ENCODE measurements at regions not wholly inside any gene's neighbourhood (a gene's known extent, or its start where the extent isn't known, plus 50 kb on each side); places are given as distances from the start of the nearest gene placed in this dataset.
"Not testable (repeated sequence)": the region's sequence is repeated elsewhere in the genome, so short reads cannot be mapped to it uniquely, and the experiment has no call there.

DNA sequence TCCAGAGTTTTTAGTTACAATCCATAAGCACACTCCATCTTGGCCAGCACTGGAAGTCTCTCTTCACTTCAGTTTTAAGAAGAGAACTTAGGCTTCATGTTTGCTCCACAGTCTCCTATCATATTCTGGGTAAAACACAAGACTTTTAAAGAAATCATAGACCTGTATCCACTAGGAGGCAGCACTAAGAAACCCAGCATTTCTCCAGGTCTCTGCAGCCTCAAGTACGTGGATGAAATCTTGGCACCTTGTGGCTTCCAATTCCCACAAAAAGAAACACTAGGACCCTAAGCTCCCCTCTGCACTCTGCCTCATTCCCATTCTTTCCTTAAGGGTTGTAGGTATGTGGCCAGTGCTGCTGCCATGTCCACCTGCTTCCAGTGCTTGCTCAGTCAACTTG lies 367.3 kb upstream of the CASK start:
- no peak for DNase-seq (ENCODE audit: low spot score)

DNA sequence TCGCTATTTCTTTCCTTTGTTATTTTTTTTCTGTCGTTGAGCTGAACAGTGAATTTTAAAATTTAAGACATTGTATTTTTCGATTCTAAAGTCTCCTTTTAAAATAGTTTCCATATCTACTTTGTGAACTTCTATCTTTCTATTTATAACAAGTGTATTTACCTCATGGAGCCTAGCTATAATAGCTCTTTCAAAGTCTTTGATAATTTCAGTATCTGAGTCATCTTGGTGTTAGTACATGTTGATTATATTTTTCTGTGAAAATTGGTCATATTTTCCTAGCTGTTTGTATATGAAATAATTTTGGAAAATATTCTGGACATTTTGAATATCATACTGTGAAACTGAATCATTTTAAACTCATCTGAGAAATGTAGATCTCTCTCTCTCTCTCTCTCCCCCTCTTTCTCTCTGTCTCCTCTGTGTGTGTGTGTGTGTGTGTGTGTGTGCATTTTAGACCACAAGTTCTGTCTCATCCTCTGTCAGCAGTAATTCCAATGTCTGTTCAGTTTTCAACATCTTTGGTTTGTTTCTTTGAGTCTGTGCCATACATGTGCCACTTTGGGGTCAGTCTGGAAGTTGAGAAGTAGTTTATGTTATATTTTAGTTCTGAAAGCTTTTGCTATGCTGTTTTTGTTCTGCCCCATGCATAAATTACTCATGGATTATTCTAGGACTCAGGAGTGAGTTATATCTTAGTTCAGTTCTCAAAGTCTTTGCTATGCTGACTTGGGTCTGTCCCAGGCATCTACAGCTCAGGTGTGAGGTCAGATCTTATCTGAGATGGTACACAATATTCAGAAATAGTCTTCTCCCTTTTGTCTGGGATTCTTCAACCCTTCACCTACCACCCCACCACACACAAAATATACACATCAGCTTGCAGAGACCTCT lies 366.4 kb upstream of the CASK start:
- no peak for DNase-seq (ENCODE audit: low spot score)

DNA sequence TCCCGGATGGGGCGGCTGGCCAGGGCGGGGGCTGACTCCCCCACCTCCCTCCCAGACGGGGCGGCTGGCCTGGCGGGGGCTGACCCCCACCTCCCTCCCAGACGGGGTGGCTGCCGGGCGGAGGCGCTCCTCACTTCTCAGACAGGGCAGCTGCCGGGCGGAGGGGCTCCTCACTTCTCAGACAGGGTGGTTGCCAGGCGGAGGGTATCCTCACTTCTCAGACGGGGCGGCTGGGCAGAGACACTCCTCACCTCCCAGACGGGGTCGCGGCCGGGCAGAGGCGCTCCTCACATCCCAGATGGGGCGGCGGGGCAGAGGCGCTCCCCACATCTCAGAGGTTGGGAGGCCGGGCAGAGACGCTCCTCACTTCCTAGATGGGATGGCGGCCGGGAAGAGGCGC lies 362.3 kb upstream of the CASK start:
- DNase-seq (ENCODE audit: low spot score) = not testable (repeated sequence)

DNA sequence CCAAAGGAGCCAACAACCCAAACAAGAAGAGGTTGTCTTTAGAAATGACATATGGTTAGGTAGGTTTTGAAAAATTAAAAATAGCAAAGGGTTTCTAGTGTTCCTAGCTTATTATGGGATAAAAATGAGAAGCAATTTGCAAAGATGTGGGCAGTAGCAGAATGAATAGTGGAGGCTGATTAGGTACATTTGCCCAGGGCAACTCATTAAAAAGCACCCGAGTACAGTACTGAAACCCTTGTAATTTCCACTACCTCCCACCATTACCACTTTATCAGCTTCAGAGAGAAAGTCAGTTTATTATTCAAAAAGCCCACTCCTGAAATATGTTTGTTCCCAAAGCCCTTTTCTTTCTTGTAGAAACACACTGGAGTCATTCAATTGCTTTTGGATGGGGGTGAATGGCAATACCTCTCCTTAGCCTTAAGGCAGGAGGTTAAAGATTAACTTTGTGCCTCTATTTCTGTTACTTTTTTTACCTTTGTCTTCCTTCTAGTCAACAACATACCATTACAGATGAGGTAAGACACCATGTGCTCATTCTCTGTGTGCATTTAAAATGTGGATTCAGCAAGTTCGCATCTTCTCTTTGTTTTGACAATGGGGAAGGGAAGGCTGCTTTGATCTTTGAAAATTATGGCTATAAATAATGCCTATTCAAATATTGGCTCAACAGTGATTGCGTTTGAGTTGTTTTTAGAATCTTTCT lies 353.8 kb upstream of the CASK start:
- no peak for DNase-seq (ENCODE audit: low spot score)

DNA sequence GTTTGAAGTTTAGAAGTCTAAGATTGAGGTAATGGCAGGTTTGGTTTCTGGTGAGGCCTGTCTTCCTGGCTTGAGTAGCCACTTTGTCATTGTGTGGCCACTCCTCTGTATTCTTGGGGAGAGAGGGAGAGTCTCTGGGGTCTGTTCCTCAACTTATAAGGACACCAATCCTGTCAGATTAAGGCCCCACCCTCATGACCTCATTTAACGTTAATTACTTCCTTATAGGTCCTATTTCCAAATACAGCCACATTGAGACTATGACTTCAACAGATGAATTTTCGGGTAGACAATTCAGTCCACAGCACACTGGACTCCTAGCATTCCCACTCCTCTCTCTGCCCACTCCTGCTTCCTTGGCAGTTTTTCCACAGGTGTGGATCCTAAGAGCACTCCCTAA lies 350.8 kb upstream of the CASK start:
- DNase-seq (ENCODE audit: low spot score) = no peak

DNA sequence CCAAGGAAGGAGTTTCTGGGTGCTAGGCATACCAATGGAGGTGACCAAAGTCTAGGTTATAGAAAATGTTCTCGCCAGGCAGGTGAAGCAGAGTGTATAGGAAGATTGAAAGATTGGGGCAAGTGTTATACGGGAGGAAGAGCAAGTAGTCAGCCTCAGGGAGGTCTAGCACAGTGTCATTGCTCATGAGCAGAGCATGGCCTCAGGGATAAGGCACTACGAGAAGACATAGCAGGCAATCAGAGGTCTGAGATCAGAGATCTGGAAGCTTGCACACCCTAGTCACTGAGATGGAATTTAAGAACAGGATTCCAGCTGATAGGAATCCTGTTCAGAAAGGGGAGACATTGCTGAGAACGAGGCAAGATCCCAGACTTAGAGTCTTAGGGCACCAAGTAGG lies 350.0 kb upstream of the CASK start:
- no peak for DNase-seq (ENCODE audit: low spot score)

DNA sequence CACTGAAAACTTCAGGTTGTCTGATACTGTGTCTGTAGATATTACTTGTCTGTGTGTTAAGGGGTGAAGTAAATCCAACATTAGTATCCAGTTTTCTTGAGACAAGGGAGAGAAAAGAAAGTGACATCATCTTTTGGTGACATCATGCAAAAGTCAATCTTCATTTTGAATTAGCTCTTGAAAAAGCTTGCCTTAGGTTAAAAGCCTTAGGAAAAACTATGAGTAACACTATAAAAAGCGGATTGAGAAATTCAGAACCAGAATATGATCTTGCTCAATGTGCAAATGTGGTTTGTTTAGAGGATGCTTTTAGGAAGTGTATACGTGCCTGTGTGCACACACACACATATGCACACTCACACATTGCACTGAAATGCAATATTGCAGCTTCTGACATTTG lies 345.8 kb upstream of the CASK start:
- no peak for DNase-seq (ENCODE audit: low spot score)

DNA sequence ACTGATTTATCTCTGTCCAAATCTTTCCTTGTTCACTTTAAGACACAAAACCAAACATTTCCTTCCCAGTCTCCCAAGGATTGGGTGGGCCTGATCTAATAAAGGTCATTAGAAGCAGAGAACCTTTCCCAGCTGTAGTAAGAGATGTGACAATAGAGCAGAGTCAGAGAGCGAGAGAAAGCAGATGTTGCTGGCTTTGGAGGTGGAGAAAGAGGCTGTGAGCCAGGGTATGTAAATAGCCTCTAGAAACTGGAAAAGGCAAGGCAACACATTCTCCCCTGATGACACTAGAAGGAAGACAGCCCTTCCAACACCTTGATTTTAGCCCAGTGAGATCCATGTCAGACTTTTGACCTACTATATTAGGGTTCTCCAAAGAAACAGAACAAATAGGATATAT lies 337.5 kb upstream of the CASK start:
- DNase-seq (ENCODE audit: low spot score) = no peak

DNA sequence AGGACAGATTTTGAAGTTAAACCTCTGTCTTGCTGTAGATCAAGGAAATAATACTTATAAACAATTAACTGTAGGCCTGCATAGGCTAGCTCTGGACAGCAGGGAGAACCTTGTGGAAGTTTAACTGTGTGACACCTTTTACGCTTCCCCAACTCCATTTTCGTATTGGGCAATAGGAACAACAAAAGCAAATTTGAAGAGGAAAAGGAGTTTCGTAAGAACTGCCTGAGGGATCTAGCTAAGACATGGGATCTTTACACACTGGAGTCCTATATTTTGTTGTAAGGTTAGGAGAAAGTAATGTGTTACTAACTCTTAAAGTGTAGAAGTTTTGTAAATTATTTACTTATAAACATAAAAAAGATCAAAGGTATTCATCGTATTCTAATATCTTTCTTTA lies 324.9 kb upstream of the CASK start:
- DNase-seq (ENCODE audit: low spot score) = no peak

DNA sequence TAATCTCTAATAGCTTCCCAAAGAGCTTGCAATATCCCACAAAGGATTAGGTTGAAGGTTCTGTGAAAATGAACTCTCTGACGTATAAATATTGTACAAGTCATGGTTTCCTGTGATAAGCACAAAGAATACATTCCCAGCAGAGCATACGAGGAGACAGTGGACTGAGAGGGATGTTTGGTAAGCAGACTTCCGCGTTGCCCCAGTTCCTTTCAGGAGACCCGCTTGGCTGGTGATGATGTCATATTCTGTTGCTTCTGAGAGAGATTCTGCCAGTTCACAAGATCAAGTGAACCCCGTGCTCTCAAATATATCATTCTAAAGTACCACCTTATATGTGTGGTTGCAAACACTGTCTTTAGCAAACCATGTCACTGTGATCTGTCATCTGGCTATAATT lies 323.9 kb upstream of the CASK start:
- no peak for DNase-seq (ENCODE audit: low spot score)

DNA sequence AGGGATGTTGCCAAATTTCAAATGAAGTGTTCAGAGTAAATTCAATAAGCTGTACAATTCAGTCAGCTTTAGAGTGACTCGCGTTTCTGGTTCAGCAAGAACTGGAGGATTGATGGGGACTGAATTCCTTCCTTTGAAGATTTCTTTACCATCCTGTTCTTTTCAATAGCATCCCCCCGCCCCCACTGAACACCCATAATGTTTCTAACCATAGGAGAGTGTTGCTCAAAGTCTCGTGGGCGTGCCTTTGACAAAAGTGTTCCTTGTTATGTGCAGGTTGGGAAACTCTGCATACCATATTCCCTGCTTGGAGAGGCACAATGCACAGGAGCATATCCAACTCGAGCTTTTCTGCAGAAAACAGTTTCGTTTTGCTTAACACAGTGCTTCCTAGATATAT lies 323.5 kb upstream of the CASK start:
- no peak for DNase-seq (ENCODE audit: low spot score)

DNA sequence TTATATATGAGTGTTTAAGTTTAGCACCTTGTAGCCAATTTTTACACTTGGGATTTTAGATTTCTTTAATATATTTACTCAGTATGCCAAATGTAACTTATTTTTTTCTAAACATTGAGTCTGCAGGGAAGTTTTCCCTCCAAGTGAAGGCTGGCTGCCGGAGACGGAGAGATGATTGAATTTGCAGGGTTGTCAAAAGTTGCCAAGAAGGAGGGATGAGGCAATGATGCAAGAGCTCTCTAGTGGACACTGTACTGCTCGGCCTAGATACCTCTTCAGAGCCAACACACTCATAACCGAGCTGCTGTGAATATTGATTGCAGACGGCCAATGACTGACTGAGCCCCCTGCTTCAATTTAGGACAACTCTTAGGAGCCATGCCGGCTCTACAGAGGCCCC lies 318.6 kb upstream of the CASK start:
- DNase-seq (ENCODE audit: low spot score) = no peak

DNA sequence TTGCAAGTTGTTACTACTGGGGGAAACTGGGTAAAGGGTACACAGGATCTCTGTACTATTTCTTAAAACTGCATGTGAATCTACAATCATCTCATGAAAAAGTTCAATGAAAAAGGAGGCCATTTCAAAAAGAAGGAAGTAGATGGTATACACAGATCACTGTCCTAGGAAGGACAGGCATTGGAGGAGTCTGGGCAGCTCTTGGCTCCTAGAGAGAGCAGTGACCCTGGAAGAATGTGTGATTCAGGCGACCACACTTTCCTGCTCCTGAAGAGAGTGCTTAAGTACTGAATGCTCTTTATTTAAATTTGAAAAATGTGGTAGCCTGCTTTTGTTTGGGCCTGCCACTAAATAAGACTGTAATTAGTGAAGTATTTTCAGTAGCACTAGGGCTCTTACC lies 318.1 kb upstream of the CASK start:
- DNase-seq (ENCODE audit: low spot score) = no peak

DNA sequence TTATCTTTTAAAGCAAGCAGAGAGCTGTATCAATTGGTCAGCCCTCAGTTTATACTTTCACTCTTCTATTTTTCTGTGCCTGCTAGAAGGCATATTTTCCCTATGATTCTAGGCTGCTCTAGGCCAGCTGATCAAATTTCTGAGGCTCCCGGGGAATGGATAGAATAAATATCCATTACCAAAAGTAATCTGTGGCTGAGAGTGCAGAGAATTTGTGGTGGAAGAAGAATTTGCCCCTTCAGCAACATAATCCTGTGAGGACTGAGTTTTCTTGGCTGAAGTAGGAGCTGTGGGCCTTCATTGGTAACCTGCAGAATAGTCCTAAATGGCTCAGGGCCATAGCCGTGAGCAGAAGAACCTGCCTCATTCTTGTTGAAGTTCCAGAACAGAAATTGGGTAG lies 314.6 kb upstream of the CASK start:
- DNase-seq (ENCODE audit: low spot score) = no peak

DNA sequence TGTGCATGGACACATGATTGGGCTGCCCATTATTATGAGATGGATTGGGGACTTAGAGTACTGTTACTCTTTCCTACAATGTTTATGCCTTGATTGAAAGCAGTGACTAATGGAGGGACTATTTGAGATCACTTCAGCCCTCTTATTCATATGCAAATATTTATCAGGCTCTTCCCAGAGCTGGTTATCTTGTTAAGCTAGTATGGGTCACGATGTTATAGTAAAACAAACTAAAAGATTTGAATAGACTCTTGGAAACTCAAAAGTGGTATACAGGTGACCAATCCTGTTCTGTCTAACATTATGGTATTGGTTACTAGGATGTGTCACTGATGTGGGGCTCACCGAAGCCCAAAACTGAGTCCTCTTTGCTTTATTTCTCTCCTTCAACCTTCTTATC lies 306.2 kb upstream of the CASK start:
- no peak for DNase-seq (ENCODE audit: low spot score)

DNA sequence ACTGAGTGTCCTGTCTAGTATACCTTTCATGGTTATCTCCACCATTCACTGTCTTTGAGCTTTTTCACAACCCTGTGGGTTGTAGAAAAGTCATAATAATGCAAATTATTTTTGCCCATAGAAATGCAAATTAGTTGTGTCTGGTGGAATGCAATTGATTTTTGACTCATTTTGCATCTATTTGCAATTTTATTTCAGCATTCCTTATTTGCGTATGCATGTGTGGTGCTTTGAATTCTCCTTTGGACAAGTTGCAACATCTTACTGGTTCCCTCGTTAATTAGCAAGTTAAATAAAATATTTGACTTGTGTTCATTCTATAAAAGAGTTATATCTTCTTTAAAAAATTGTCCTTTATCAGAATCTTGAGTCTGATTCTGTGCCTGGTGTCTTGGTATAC lies 297.3 kb upstream of the CASK start:
- DNase-seq (ENCODE audit: low spot score) = no peak

DNA sequence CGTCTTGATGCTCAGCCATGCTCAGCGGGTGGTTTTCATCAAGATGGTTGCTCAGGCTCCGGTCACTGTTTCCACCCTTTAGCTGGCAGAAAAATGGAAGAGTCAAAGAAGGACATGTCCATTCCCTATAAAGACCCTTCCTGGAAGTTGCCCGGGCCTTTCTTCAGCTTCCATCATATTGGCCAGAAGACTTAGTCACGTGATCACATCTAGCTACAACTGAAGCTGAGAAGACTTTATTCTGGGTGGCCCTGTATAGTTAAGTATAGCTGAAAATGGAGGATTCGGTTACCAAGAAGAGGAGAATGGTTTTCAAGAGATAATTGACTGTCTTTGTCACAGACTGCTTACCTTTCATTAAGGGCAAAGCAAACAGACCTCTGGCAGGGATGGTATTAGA lies 296.7 kb upstream of the CASK start:
- no peak for DNase-seq (ENCODE audit: low spot score)

DNA sequence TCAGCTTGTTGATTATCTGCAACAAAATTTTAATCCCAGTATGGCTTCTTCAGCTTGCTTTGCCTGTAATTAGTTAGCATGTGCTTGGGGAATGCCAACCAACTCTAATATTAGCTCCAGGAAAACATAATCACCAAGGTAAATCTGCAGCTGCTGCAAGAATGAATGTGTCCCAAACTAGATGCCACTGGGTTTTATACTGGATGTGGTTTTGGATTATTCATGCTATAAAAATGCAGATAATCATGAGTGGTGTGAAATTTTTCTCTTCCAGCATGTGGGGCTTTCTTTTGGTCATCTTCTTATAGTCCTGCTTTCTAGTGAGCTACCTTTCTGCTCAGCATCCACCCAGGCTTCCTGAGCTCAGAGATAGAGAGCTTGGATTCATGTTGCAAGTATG lies 295.9 kb upstream of the CASK start:
- no peak for DNase-seq (ENCODE audit: low spot score)

DNA sequence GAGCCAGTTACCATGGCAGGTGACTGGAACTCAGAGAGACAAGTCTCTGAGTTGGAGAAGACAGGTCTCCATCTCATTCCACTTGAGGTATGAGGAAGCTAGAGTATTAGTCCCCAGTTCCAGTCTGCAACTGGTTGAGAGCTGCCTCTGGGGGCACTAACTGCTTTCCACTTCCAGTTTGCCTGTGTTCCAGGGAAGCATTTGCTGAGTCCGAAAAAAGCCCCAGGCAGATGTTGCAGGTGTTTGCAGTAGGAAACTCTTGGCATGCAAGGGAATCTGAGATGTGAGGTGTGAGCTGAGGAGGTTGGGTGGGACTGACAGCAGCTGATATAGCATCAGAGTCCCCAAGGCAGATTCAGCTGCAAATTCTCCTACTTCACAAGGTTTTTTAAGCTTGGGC lies 272.2 kb upstream of the CASK start:
- no peak for DNase-seq (ENCODE audit: low spot score)

DNA sequence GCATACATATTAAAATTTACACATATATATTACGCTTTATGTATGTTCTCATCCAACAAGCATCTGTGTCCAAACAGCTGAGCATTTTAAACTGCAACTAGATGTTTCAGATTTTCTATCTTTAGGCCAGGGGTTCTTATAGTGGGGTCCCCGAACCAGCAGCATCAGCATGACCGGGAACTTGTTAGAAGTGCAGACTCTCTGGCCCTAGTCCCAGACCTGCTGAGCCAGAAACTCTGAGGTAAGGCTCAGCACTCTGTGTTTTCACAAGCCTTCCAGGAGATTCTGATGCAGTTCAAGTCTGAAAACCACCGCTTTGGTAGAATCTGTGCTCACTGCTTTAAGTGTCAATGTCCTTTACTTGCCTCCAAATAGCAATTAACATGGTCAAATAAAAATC lies 266.2 kb upstream of the CASK start:
- no peak for DNase-seq (ENCODE audit: low spot score)

DNA sequence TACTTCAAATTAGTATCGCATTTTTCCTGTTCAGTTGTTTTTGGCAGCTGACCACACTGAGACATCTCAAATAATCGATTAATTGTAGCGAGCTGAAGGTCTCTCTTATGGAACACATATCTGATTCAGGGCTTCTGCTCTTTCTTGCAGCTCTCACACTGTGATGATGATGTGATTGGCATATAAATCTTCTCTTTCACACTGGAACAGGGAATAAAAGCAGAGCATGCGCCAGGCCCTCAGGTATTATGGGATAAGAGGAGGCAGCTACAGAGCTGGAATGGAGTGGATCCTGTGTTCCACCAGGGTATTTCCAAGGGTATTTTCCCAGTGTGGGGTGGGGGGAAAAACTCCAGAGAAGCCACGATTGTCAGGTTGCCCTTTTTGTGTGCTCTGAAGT lies 265.4 kb upstream of the CASK start:
- no peak for DNase-seq (ENCODE audit: low spot score)

DNA sequence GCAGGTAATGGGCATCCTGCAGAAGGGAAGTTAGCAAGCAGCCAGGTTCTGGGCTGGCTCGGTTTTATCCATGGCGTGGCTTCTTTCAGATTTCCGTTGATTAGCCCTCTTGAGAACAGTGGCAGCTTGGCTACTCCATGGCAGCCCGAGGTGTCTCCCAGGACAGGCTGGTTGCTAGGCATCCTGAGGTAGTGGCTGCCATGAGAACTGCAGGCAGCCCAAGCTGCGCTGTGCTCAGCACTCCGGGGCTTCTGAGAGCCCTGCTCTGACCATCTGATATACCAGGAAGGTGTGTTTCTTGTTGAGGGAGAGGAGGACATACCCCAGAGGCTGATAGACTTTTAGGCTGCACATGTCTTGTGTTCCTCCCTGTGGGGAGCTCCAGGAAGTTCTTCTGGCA lies 253.4 kb upstream of the CASK start:
- no peak for DNase-seq (ENCODE audit: low spot score)

DNA sequence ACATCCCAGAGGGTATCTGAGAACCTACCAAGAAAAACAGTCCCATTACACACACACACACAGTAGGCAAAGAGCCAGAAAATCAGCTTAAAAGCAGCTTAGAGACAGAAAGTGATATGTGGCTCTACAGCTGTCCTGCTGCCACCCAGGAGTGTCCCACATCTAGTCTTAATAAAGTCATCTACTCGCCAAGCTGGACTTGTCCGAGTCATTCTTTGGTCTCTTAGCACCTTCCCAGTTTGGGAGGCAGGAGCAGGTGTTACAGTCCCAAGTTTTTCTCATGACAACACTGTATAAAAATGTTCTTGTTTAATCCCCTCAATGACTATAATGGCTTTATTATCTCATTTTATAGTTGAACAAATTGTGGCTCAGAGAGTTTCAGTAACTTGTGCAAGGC lies 252.5 kb upstream of the CASK start:
- DNase-seq (ENCODE audit: low spot score) = no peak

DNA sequence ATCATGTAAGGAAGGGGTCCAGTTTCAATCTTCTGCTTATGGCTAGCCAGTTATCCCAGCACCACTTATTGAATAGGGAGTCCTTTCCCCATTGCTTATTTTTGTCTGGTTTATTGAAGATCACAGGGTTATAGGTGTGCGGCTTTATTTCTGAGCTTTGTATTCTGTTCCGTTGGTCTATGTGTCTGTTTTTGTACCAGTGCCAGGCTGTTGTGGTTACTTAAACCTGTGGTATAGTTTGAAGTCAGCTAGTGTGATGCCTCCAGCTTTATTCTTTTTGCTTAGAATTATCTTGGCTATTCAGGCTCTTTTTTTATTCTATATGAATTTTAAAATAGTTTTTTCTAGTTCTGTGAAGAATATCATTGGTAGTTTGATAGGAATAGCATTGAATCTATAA lies 234.6 kb upstream of the CASK start:
- DNase-seq (ENCODE audit: low spot score) = not testable (repeated sequence)

Data from globus pallidus (tissue), 1 donor.